Brain microvascular endothelial cell (primary cell): ENCODE measurements at regions not wholly inside any gene's neighbourhood (a gene's known extent, or its start where the extent isn't known, plus 50 kb on each side); places are given as distances from the start of the nearest gene placed in this dataset.

Experiments used
- DNase-seq: peaks from one replicate; pipeline ENCODE4 v3.0.0-alpha.2; 2020
- H3K27ac ChIP-seq: fragments of 250-450 bp; sonication (Bioruptor Pico); 2 replicates; pipeline ENCODE4 v1.5.1; 2020; ENCODE audit warnings: mild to moderate bottlenecking, moderate library complexity
- H3K27me3 ChIP-seq: fragments of 250-450 bp; sonication (Bioruptor Pico); replicated peaks from 2 replicates; pipeline ENCODE4 v1.5.1; 2020; ENCODE audit warnings: mild to moderate bottlenecking
- H3K36me3 ChIP-seq: fragments of 250-450 bp; sonication (Bioruptor Pico); replicated peaks from 2 replicates; pipeline ENCODE4 v1.5.1; 2020; ENCODE audit warnings: mild to moderate bottlenecking
- H3K4me3 ChIP-seq: 2 replicates; pipeline ENCODE4 v1.5.1; 2011; ENCODE audit warnings: low read depth, mild to moderate bottlenecking, control low read depth, low read length, moderate library complexity
- CTCF ChIP-seq: IDR thresholded peaks from 2 replicates; pipeline ENCODE4 v1.5.1; 2011; ENCODE audit warnings: low read depth, mild to moderate bottlenecking, moderate library complexity, low read length, control low read depth, inconsistent platforms; ENCODE audit errors: missing control alignments
- in situ Hi-C: cut with HindIII; loops from 2 replicates; pipeline ENCODE4 v1.10.0; 2017; ENCODE audit warnings: low sequenced_read_pairs, low pct_ligation_motif_present

DNA sequence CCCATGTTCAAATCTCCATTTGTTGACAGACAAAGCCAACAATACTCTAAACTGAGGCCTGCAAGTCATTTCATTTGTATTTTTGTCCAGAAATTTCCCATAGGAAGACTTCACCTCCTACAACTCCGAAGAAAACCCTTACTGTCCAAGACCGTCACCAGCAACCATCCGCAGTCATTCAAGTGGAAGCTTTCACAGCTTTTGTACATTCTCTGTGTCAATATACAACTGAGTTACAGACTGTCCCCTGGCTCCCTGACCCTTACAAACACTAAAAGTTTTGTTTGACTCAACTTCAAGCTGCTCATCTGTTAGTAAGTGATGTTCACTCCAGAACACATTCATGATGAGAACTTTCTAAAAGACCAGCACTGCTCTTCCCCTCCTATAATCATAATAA, 210.1 kb downstream of the DEPDC1B start:
- TF ChIP-seq CTCF: no peak
- Histone ChIP-seq H3K36me3 (no peaks in the 10 kb centered on the region), H3K27me3 (no peaks in the 10 kb centered on the region), H3K27ac (no peak overlapping the region), H3K4me3 (no peak overlapping the region)
- in situ Hi-C loops: no loop called here
- DNase-seq: no peak

DNA sequence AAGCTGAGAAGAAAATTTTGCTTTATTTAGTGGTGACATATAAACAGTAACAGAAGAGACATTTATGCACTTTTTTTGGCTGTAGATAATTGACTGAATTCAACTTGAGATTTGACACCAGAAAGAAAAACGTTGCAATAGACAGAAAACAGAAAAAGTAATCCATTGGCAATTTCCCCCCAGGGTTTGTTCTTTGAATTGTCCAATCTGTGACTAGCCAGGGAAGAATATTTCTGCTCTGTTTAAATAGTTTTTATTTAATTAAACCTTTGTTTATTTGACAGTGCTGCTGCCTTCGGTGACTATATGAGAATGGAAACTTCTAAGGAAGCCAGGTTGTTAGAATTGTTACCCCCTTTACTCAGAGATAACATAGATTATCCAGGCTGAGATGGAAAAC, 210.6 kb downstream of the DEPDC1B start:
- Histone ChIP-seq H3K27me3 (no peaks in the 10 kb centered on the region), H3K36me3 (no peaks in the 10 kb centered on the region), H3K4me3 (no peak overlapping the region), H3K27ac (no peak overlapping the region)
- in situ Hi-C loops: no loop called here
- no peak for DNase-seq
- TF ChIP-seq CTCF: no peak

- no peak for DNase-seq
- H3K4me3 ChIP-seq: peak overlapping the region; percentile 36
- no peak overlapping the region for H3K27ac ChIP-seq
- no peaks in the 10 kb centered on the region for H3K27me3 ChIP-seq
- no peaks in the 10 kb centered on the region for H3K36me3 ChIP-seq
- no peak for TF ChIP-seq CTCF
- in situ Hi-C loops: no loop called here
Observed at GRCh38 chr5:60488466-60489130, 211.4 kb downstream of the DEPDC1B start.

GRCh38 chr5:60487885-60488442, 212.0 kb downstream of the DEPDC1B start:
- Histone ChIP-seq H3K36me3 (no peaks in the 10 kb centered on the region), H3K27me3 (no peaks in the 10 kb centered on the region), H3K27ac (peak overlapping the region; percentile 2), H3K4me3 (peak overlapping the region; percentile 36)
- DNase-seq: peak; percentile 34
- TF ChIP-seq CTCF: no peak
- in situ Hi-C loops: no loop called here

DNA sequence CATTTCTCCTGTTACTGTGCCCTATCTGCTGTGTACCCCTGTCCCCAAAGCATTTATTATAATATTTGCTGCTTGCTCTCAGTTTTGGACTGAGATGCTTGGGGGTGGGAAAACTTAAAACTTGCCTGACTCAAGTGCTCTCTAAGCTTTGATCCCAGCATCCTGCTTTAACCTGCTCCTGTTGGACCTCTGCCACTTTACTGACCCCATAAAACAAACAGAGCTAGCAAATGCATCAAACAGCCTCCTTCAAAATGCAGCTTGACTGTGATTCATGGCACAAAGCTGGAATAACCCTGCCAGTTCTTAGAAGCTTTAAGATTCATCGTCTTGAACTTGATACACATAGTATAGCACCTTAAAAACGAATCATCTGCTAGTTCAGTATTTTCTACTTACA, 212.5 kb downstream of the DEPDC1B start:
- Histone ChIP-seq H3K27ac (peak overlapping the region; percentile 2), H3K27me3 (no peaks in the 10 kb centered on the region), H3K4me3 (no peak overlapping the region), H3K36me3 (no peaks in the 10 kb centered on the region)
- in situ Hi-C loops: no loop called here
- DNase-seq: peak; percentile 21
- TF ChIP-seq CTCF: no peak

DNA sequence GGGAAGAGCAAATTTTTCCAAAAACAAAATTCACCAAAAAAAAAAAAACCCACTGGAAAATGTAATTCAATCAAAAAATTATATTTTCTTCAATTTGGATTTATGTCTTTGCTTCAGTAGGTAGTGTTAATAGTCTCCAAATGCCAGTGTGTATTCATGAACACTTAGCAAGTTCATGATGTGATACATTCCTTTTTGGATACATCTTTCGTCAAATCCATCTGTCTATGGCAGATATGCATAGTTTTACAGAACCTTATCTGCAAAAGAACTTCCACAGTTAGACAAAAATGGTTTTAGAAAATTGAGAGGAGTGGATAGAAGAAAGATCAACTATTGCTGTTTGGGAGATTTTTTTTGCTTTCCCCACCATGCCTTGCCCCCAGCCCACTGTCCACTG, 214.6 kb downstream of the DEPDC1B start:
- Histone ChIP-seq H3K27me3 (no peaks in the 10 kb centered on the region), H3K27ac (no peak overlapping the region), H3K36me3 (no peaks in the 10 kb centered on the region), H3K4me3 (no peak overlapping the region)
- in situ Hi-C loops: no loop called here
- no peak for TF ChIP-seq CTCF
- no peak for DNase-seq
